ENCODE measurements at regions not wholly inside any gene's neighbourhood (a gene's known extent, or its start where the extent isn't known, plus 50 kb on each side); places are given as distances from the start of the nearest gene placed in this dataset.

GRCh38 chr5:67651180-67651579 is 454.6 kb upstream of the CD180 start:
- TF ChIP-seq, protein P1, sequence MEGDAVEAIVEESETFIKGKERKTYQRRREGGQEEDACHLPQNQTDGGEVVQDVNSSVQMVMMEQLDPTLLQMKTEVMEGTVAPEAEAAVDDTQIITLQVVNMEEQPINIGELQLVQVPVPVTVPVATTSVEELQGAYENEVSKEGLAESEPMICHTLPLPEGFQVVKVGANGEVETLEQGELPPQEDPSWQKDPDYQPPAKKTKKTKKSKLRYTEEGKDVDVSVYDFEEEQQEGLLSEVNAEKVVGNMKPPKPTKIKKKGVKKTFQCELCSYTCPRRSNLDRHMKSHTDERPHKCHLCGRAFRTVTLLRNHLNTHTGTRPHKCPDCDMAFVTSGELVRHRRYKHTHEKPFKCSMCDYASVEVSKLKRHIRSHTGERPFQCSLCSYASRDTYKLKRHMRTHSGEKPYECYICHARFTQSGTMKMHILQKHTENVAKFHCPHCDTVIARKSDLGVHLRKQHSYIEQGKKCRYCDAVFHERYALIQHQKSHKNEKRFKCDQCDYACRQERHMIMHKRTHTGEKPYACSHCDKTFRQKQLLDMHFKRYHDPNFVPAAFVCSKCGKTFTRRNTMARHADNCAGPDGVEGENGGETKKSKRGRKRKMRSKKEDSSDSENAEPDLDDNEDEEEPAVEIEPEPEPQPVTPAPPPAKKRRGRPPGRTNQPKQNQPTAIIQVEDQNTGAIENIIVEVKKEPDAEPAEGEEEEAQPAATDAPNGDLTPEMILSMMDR (IDR thresholded peaks at IDR 0.05 in 2 of 3, conservative IDR thresholded peaks at IDR 0.05 in 1 of 3; ENCODE audit: control insufficient read depth in 2 of 3, extremely low read depth in 1 of 3, insufficient read depth in 1 of 3, low read depth in 3 of 3, low read length in 3 of 3) = no peak
- TF ChIP-seq CBX5 (IDR thresholded peaks at IDR 0.05; ENCODE audit: low read depth) = no peak
- no peak for TF ChIP-seq POLR2A (IDR thresholded peaks at IDR 0.05; ENCODE audit: low read depth, low read length)
- TF ChIP-seq EZH2 (IDR thresholded peaks at IDR 0.05; ENCODE audit: borderline replicate concordance, control insufficient read depth, low read depth, low read length) = no peak
- no peak for TF ChIP-seq FOXM1 (IDR thresholded peaks at IDR 0.05; ENCODE audit: low read depth, low read length)
- TF ChIP-seq E2F8 (IDR thresholded peaks at IDR 0.05; ENCODE audit: low read depth, partially characterized antibody) = no peak
- TF ChIP-seq NR2C2 (IDR thresholded peaks at IDR 0.05; ENCODE audit: borderline replicate concordance, control insufficient read depth, insufficient read length, low read depth) = no peak
- TF ChIP-seq ZNF592 (IDR thresholded peaks at IDR 0.05) = no peak
- TF ChIP-seq ZSCAN29 (IDR thresholded peaks at IDR 0.05) = no peak
- TF ChIP-seq, protein P2, sequence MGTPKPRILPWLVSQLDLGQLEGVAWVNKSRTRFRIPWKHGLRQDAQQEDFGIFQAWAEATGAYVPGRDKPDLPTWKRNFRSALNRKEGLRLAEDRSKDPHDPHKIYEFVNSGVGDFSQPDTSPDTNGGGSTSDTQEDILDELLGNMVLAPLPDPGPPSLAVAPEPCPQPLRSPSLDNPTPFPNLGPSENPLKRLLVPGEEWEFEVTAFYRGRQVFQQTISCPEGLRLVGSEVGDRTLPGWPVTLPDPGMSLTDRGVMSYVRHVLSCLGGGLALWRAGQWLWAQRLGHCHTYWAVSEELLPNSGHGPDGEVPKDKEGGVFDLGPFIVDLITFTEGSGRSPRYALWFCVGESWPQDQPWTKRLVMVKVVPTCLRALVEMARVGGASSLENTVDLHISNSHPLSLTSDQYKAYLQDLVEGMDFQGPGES (IDR thresholded peaks at IDR 0.05) = no peak
- no peak for TF ChIP-seq IKZF1 (conservative IDR thresholded peaks at IDR 0.05)
- TF ChIP-seq, protein P3, sequence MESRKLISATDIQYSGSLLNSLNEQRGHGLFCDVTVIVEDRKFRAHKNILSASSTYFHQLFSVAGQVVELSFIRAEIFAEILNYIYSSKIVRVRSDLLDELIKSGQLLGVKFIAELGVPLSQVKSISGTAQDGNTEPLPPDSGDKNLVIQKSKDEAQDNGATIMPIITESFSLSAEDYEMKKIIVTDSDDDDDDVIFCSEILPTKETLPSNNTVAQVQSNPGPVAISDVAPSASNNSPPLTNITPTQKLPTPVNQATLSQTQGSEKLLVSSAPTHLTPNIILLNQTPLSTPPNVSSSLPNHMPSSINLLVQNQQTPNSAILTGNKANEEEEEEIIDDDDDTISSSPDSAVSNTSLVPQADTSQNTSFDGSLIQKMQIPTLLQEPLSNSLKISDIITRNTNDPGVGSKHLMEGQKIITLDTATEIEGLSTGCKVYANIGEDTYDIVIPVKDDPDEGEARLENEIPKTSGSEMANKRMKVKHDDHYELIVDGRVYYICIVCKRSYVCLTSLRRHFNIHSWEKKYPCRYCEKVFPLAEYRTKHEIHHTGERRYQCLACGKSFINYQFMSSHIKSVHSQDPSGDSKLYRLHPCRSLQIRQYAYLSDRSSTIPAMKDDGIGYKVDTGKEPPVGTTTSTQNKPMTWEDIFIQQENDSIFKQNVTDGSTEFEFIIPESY (IDR thresholded peaks at IDR 0.05) = no peak
- TF ChIP-seq MTA3 (IDR thresholded peaks at IDR 0.05; ENCODE audit: borderline replicate concordance, low read length) = no peak
